NCI-H2227 (cell line): ENCODE measurements at regions not wholly inside any gene's neighbourhood (a gene's known extent, or its start where the extent isn't known, plus 50 kb on each side); places are given as distances from the start of the nearest gene placed in this dataset.
A peak's percentile ranks its signal among the peaks of the same experiment; 100 is the strongest.

Source experiments
- DNase-seq: peaks from one replicate; lab custom pipeline; 2025; ENCODE audit not compliant: unreplicated experiment; lab: John Stamatoyannopoulos, UW

DNA sequence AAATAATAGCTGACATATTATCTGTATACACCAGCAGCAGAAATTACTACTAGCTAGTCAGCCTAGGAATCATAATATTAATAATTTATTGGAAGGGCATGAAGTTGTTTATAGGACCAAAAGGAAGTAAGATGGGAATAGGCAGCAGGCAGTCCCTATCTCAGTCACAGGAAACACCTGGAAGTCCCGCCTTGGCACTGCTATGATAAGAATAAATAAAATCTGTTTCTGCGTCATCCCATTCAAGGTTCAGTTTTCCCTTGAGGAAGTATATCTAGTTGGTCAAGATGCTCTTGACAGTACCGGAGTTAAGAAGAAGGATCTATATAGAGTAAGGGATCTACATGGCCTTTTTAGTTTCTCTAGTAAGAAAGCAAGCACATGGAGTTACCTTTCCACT is 830.8 kb downstream of the DIAPH3 start:
- DNase-seq, result no peak

DNA sequence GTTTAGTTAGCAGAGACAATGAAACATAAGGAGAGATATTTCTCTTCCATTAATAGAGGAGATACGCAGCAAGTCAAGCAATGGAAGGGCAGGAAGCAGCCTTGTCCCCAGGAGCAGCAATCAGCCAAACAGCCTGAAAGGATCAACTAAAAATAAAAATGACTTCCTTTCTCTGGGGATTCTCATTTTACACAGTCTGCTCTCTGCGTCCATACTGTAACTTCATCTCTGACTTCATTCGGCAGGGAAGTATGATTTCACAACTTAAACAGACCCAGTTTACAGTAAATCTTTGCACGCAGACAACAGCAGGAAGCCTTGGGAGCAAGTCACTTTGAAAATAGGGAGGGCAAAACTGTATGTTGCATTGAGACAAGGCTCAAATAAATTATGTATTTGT is 826.7 kb downstream of the DIAPH3 start:
- no peak for DNase-seq

DNA sequence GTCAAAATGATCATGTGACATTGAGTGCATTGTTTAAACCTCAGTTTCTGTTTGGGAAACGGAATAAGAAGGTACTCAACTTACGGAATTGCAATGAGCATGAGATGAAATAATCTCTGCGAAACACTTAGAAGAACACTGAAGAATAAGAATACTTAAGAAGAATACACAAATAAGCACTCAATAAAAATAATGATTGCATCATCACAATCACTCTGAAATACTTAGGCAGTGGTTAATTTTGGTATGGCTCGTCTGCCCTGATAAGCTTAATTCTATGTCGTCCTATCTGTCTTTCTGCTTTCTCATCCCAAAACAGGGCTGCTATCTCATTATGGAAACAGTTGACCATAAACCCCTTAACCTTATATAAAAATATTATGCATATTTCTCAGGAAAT is 823.6 kb downstream of the DIAPH3 start:
- DNase-seq, result no peak

DNA sequence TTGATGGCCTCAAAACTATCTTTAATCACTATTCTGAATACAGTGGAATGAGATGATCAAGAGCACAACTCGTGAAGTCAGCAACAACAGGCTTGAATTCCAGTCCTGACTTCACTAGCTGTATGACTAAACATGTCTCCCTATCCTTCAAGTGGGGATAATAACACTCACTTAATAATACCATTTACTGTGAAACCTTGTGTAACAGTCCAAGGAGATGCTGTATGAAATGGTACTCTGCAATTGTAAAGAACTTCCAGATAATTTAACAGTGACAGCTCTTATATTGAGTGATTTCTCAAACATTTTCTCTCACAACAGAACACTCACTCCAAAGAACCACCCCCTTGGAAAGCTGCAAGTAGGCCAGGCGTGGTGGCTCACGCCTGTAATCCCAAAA is 823.1 kb downstream of the DIAPH3 start:
- DNase-seq, result no peak

DNA sequence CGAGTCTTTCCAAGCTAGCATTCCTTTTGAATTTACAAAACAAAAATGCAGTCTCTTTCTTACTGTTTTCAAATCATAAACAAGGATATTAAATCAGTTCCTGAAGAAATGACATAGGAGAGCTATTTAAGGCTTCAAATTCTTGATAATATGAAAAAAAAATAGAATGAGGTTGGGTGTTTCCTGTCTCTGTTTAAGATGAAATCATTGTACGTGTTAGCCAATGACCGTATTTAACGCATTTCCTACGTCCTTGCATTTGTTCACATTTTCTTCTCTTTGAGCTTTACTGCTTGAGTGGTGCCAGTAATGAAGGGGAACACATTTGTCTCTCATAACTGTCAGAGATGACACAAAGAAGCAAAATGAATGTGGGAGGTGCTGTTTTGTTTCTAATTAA is 821.3 kb downstream of the DIAPH3 start:
- no peak for DNase-seq

DNA sequence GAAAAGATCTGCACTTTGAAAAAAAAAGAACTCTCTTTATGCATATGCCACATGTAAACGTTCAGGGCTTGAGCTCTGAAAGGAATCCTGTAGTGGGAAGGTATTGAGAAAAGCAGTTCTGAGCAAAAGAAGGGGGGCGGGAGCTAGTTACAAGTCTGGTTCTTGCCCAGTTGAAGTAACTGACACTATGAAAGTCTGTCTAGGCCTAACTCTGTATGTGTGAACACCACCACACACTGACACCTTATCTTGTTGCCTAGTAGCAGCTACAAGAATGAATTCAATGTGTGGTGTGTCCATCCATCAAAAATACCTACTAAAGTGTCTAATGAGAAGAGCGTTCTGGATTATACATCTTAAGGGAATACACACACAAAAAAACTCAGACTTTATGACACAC is 820.6 kb downstream of the DIAPH3 start:
- DNase-seq, result no peak

DNA sequence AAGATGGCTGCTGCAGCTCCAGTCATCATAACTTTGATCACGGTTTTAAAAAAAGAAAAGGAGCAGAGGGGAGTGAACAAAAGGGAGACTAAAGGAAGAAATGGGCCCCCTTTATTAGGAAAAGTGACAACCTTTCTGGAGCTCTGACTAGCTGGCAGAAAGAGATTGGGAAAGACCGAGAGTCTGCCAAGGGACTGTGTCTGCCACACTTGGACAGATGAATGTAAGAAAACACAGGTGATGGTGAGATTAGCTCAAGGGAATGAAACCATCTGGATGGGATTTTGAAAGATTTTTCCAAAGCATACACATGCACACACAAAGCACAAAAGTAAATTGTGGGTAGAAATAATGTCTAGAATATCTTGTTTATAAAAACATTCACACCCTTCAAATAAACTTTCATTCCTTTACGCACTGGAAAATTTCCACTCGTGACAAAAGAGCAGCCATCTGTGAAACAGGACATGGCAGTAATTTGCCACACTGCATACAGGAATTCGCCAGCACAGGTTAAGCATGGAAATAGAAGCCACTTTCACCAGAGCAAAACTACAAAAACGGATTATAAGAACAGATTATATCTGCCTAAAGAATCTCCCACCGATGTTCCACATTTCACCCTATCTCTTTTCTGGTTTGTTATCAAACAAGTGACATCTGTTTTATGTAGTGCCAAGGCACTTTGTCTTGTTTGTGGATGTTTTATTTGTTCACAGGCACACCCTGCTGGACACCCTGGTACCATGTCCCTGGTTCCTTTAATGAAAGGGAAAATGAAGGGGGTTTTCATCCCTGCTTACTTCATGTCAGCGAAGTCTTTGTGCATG is 819.5 kb downstream of the DIAPH3 start:
- DNase-seq, result no peak

DNA sequence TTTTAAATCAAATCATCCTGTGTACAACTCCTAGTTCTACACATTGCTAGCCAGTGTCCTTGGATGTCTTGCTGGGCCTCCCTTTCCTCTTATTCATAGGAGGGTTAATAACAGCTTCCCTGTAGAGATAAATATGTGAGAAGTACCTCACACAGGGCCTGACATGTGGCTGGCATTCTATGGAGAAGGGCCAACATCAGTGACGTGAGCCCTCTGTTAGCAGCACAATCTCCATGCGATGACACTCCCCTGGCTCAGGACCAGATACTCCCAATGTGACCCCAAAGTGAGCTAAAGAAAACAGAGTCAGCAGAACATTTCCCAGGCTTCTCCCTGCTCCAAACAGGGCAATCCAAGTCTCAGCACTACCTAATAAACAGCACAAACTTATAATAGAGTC is 818.4 kb downstream of the DIAPH3 start:
- peak; percentile 46 for DNase-seq

DNA sequence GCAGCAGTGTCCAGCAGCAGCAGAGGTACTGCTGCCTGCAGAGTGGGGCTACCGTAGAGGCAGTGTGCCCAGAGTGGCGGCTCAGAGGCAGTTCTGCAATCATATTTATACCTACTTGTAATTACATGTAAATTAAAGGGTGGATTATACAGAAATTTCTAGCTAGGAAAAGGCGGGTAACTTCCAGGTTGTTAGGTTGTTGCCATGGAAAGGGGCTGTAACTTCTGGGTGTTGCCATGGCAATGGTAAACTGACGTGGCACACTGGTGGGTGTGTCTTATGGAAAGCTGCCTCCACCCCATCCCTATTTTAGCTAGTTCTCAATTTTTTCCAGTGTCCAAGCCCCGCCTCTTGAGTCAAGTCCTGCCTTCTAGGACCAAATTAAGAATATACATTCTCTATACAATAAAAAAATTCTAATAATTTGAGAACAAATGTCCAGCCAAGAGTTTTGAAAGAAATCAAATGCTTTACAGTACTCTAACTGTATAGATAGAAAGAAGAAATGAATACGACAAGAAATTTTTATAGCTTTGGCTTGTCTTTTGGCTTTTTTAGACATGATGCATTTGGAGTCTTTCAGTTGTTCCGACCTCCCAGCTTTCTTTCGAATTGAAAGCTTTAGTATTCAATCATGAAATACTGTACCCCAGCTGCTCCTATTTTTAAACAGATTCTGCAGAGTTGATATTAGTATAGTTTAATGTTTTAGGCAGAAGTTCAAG is 816.6 kb downstream of the DIAPH3 start:
- DNase-seq, result no peak

DNA sequence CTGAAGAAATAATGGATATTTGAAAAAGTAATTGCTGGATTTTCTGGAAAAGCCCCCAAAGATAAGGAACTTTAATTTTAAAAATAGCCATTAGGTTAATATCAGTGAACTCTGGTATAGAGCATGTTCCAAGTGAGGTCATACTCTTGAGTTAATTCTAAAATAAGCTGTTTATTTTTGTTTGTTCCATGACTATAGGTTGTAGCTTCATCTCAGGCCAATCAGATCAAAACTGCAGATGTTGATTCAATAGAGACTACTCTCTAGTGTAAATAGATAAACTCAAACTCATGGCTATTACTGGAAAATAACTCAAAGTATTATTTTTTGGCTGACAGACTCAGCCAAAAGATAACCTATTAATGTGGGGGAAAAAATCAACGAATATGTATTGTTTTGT is 815.1 kb downstream of the DIAPH3 start:
- no peak for DNase-seq

DNA sequence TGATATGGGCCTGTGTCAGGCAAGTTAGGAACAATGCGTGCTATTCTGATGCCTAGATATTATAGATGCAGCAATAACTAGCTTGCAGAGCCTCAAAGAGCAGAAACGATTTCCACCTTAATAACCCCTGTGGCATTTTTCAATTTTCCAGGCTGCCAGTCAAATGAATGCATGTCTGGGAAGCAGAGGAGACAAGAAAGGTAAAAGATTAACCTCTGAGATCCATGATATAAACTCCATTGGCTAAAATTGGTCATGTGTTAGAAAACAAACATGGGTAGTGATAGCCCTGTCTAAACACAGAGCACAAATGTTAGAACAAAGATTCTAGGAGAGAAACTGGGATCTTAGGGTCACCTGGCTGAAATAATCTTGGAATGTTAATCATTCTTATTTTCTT is 811.1 kb downstream of the DIAPH3 start:
- DNase-seq, result no peak

DNA sequence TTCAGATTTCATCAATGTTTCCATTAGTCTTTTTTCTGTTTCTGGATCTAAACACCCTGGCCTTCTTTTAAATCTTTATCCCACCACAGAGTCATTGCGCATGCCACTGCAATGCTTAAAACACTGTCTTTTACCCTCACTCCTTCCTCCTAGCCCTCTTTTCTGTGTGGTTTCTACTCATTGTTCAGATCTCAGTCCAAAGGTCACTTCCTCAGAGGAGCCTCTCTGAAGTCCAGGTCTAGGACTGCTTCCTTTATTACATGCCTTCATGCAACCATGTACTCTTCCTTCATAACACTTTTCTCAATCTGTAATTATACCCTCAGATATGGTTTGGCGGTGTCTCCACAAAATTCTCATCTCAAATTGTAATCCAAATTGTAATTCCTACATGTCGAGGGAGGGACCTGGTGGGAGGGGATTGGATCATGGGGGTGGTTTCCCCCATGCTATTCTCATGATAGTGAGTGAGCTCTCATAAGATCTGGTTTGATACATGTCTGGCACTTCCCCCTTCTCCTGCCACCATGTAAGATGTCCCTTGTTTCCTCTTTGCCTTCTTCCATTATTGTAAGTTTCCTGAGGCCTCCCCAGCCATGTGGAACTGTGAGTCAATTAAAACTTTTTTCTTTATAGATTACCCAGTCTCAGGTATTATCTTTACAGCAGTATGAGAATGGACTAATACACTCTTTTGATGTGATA is 808.9 kb downstream of the DIAPH3 start:
- DNase-seq, result no peak

DNA sequence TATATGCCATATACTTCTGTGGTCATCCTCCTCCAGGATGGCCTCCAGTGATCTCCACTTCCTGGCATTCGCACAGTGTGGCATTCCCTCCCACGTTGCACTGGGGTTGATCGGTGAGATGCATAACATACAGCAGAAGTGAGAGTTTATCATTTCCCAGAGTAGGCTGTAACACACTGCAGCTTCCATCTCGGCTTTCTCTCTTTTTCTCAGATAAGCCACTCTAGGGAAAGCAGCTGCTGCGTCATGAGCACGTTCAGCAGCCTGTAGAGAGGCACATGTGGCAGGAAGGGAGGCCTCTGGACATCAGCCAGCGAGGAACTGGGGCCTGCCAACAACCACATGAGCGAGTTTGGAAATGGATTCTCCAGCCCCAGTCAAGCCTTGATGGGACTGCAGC is 807.1 kb downstream of the DIAPH3 start:
- DNase-seq, result no peak

DNA sequence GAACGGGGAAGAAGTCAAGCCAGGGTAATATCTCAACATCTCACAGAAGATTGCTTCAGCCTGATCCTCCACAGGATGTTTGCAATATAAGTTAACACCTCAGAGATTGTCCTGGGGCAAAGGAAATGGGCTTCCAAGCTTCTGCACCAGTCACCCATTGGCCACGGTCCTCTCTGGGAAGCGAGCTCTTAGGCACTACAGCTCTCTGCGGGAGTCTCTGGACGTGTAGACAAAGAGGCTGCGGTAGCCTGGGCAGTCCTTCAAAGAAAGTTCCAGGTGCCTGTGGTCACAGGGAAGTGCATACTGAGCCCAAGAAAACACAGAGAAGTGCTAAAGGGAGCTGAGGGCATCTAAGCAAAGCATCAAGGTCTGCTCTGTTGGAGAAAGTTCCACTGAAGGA is 805.7 kb downstream of the DIAPH3 start:
- DNase-seq, result no peak

DNA sequence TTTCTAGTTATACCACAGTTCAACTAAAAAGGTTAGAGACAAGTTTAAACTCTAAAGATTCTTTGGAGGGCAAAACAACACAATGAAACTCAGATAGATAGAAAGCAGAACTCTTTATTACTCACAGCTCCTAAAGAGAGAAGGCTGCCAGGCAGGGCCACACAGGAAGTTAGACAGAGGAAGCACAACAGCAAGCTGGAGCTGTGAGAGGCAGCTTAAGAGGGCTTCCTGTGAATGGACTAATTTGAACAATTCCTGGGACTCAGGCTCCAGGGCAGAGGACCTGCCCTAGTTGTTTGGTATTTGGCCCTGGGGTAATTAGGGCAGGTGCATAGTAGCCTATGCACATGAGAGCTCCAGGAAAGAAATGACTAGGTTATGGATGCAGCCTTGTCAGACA is 803.6 kb downstream of the DIAPH3 start:
- no peak for DNase-seq

DNA sequence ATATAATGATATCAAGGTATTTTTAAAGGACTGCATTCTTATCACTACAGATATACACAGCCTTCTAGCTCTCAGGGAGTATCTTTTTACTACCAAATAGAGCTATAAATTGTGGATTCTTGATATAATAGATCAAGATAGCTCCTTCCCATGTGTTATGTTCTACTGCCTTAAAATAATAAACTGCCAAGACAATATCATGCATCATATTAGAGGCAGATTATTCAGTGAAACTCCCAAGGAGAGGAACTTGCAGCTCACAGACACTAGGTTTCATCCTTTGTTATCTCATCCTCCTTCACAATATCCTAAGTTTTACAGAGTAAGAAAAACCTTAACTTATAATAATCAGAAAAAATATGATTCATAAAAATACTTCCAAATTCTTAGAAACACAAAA is 802.8 kb downstream of the DIAPH3 start:
- no peak for DNase-seq

DNA sequence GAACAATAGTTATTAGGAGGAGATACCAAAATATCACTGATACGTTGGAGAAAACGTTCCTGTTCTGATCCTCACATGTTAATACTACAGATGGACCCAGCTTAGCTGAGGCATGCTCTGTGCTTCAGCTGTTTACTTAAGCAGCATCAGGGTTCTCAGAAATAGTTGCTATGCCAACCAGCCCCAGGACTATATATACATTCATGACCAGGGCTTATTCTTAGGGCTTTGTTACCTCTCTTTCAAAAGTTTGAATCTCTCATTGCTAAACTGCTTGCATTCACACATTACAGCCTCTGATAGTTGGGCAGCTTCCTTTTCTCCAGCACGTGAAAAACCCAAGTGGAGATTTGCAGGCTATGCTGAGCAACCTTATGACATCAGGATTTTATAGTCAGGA is 800.4 kb downstream of the DIAPH3 start:
- DNase-seq, result no peak

DNA sequence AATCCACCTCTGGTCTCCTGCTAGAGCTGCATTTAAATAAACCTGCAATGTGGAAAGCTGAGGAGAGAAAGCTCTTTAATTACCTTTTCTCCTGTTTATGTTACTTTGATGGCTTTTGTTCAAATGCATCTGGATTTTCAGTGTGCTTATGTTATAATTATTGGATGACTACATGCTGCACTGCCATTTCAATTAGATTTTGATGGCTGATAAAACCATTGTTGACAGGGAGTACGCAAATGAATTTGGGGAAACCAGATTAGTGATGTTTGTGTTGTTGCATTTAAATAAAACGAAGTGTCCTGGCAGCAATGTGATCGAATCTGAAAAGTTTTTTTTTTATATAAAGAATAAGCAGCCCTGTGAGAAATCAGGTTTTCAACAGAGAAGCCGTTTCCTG is 799.8 kb downstream of the DIAPH3 start:
- DNase-seq, result no peak

DNA sequence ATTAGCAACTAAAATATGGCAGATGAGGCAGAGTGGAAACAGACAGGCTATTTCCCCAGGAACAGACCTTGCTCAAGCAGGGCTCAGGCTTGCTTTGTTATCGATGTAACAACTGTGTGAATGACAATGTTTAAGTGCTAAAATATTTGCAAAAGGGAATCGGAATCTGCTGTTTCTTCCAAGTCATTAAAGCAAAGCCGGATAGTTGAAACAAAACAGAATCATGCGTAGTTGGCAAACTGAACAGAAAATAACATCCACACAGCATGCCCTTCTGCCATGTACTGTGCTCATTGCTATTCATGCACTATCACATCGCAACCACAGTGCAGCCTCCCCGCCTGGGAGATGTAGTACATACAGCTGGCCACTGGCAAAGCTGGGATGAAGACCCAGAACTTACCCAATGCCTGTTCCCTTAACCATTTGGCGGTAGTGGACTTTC is 799.1 kb downstream of the DIAPH3 start:
- DNase-seq, result no peak

DNA sequence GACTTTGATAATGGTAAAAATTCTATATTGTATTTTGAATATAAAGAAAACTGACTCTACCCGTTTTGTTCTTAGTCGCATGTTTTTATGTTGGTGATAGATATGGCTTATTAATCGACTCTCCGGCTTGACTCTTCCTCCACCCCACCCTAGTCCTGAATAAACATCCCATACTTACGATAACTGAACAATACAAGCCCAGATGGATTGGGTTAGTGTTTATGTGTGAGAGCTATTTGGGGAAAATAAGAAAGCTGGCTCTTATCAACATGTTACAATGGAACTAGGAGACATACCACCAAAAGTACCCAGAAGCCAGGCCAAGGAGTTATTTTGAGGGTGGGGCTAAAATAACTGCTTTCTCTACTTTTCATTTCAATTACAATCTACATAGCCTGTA is 796.3 kb downstream of the DIAPH3 start:
- no peak for DNase-seq

DNA sequence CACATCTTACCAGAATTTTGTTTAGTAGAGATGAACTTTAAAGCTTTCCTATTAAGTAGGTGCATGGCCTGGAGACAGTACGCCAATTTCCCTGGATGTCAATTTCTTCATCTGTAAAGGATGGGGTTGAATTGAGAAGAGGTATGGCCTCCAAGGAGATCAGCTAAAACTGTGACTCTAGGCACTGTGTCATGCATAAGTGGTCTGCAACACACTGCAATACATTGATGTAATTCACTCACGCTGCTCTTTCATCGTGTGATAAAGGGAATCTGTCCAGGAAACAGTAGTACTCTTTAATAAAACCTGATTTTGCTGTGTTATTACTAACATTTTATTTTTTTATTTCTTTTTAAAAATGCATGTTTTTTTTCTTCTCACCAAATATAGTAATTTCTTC is 795.8 kb downstream of the DIAPH3 start:
- no peak for DNase-seq

DNA sequence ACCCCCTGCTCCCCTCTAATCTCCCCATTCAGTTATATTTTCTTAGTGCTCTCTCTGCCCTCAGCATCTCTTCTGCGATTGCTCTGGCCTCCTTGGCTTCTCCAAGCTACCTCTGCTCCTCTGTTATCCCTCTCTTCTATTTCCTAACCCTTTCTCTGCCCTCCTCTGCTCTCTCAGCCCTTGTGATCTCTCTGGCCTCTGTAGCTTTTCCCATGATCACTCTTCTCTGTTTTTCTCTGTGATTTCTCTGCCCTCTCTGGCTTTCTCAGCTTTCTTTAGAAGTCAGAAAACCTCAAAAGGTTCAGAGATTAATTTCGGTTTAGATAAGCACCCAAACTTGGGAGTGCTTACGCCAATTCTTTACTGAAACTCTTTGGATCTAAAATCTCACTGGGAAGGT is 795.0 kb downstream of the DIAPH3 start:
- no peak for DNase-seq
